Astrocyte (in vitro differentiated cells and primary cell): ENCODE measurements at regions not wholly inside any gene's neighbourhood (a gene's known extent, or its start where the extent isn't known, plus 50 kb on each side); places are given as distances from the start of the nearest gene placed in this dataset.

ENCODE experiments used
- CTCF ChIP-seq: IDR thresholded peaks from 2 replicates; pipeline ENCODE4 v1.5.1; 2011; ENCODE audit warnings: low read depth, mild to moderate bottlenecking, inconsistent platforms, low read length, moderate library complexity; ENCODE audit not compliant: insufficient read depth
- EZH2 ChIP-seq: IDR thresholded peaks from 2 replicates; pipeline ENCODE4 v1.6.1; 2012; ENCODE audit warnings: mild to moderate bottlenecking, low read length, inconsistent platforms; ENCODE audit not compliant: insufficient read depth

DNA sequence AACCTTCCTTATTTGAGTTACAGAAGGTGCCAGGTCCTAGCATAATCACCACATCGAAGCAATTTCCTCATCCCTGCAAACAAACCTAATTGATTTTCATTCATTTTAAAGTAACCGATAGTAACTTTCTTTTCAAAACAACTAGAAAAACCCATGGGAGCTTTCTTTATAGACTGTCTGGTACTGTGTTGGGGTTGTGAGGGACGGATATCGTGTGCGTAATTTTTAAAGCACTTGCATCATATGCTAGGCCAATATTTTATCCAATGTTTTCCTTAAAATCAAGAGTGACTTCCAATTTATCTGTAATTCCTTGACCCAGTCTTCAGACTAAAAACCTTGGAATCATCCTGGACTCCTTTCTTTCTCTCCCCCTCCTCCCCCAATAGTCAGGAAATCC lies 271.5 kb upstream of the SESN3 start:
- TF ChIP-seq CTCF (no peak), EZH2 (no peak)
